ENCODE measurements at regions not wholly inside any gene's neighbourhood (a gene's known extent, or its start where the extent isn't known, plus 50 kb on each side); places are given as distances from the start of the nearest gene placed in this dataset.

DNA sequence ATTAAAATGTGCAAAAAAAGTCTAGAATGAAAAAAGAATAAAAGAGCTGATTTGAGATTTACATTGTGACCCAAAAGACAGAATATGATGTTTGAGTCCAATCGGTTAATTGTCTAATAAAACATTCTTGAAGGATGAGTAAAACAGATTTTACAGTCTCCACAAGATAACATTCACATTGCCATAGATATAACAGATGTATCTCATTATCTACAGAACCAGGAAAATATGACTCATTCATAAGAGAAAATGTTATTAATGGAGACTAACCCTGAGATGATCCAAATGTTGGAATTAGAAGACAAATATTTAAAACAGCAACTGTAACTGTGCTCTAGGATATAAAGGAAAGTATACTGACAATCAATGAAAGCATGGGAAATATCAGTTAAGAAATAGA is 141.7 kb downstream of the RFX6 start:
- intact Hi-C loops (cut with DNase I; ENCODE audit: low total_unique reads): no loop called here
- no peak overlapping the region for H3K27ac ChIP-seq
- no peaks in the 10 kb centered on the region for H3K36me3 ChIP-seq (ENCODE audit: low read depth, missing control alignments)
- no peak for DNase-seq
- no peaks in the 10 kb centered on the region for H3K4me1 ChIP-seq
- no peaks in the 10 kb centered on the region for H3K27me3 ChIP-seq
- H3K9me3 ChIP-seq: no peaks in the 10 kb centered on the region
- TF ChIP-seq, protein P1, sequence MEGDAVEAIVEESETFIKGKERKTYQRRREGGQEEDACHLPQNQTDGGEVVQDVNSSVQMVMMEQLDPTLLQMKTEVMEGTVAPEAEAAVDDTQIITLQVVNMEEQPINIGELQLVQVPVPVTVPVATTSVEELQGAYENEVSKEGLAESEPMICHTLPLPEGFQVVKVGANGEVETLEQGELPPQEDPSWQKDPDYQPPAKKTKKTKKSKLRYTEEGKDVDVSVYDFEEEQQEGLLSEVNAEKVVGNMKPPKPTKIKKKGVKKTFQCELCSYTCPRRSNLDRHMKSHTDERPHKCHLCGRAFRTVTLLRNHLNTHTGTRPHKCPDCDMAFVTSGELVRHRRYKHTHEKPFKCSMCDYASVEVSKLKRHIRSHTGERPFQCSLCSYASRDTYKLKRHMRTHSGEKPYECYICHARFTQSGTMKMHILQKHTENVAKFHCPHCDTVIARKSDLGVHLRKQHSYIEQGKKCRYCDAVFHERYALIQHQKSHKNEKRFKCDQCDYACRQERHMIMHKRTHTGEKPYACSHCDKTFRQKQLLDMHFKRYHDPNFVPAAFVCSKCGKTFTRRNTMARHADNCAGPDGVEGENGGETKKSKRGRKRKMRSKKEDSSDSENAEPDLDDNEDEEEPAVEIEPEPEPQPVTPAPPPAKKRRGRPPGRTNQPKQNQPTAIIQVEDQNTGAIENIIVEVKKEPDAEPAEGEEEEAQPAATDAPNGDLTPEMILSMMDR (IDR thresholded peaks at IDR 0.05): no peak
- TF ChIP-seq POLR2A (IDR thresholded peaks at IDR 0.05): no peak
- WGBS, 2 donors: 61 to 85% methylated on average over 1 of the region's 1 CpG
- H3K4me3 ChIP-seq: no peak overlapping the region

DNA sequence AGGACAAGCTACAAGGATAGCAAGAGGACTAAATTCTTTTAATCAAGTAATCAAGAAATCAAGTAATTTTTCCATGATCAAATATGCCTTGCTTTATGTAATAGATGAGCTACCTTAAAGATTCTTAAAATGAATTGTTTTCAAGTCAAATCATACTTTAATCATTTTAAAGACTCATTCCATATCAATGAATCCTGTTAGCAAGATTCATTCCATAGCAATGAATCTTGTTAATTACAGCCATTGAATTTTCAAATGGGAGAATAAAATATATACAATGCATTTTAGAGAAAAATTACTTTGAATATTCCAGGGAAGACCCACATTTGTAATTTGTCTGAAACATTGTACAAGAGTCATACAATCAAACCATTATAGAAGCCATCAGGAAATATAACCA is 145.7 kb downstream of the RFX6 start:
- TF ChIP-seq, protein P1 (IDR thresholded peaks at IDR 0.05): no peak
- TF ChIP-seq POLR2A (IDR thresholded peaks at IDR 0.05): no peak
- no peak for DNase-seq
- intact Hi-C loops (cut with DNase I; ENCODE audit: low total_unique reads): no loop called here
- Histone ChIP-seq H3K9me3 (no peaks in the 10 kb centered on the region), H3K4me3 (no peak overlapping the region), H3K27me3 (no peaks in the 10 kb centered on the region), H3K36me3 (ENCODE audit: low read depth, missing control alignments) (no peaks in the 10 kb centered on the region), H3K27ac (no peak overlapping the region), H3K4me1 (no peaks in the 10 kb centered on the region)

DNA sequence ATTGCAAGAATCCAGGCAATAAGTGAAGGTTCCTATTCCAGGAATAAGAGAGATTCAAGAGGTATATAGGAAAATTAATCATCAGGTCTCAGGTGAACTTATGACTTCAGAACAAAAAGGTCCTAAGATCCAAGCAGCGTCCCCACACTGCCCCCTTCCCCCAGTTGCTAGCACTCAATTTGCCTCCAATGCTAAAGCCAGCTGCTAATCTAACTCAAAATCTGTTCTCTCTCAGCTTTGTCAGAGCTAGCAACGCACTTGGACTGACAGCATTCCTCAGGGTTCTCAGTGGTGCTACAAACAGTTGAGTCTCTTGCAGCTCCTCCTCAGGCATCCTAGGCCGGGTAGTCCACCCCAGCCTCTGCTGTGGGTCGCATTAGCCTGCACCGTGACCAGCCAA is 148.3 kb downstream of the RFX6 start:
- H3K27ac ChIP-seq: no peak overlapping the region
- WGBS, 2 donors: 72 to 94% methylated on average over 5 of the region's 5 CpGs
- H3K36me3 ChIP-seq (ENCODE audit: low read depth, missing control alignments): no peaks in the 10 kb centered on the region
- H3K27me3 ChIP-seq: no peaks in the 10 kb centered on the region
- no peaks in the 10 kb centered on the region for H3K9me3 ChIP-seq
- intact Hi-C loops (cut with DNase I; ENCODE audit: low total_unique reads): no loop called here
- H3K4me3 ChIP-seq: no peak overlapping the region
- H3K4me1 ChIP-seq: no peaks in the 10 kb centered on the region
- no peak for DNase-seq
- no peak for TF ChIP-seq POLR2A (IDR thresholded peaks at IDR 0.05)
- TF ChIP-seq, protein P1 (IDR thresholded peaks at IDR 0.05): no peak

DNA sequence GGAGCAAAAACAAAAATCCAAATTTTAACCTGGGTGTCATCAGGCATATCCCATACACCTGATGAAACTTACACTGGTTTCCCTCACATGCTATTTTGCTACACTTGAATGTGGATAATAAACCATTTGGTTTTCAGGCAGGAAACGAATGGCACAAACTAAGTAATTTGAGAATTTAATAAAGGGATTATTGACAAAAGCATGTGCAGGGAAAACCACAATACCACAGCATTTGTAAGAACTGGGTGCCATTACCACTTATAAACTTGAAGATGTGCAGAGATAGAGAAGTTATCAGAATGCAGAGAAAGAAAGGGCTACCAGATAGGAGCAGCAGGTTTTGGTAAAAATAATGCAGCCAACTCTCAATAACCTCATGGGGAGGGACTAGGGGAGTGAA is 151.2 kb downstream of the RFX6 start:
- TF ChIP-seq POLR2A (IDR thresholded peaks at IDR 0.05): no peak
- TF ChIP-seq, protein P1 (IDR thresholded peaks at IDR 0.05): no peak
- 78 to 97% methylated on average over 1 of the region's 1 CpG for WGBS, 2 donors

DNA sequence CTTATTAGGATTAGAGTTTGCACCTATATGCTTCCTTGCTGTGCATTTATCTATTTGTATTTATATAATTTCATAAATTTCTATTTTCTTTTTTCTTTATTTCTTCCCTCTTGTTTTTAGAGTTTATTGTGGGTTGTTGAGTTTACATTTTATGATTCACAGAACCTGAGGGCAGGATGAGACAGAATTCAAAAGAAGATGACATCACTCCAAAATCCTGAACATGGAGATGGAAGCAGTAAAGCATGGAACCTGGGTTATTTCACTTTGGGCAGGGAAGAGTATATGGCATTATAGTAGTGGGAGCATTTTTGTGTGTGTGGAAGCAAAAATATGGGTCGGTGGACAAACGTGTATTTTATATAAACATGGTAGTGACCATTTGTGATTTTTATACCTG is 157.5 kb downstream of the RFX6 start:
- no peak for DNase-seq
- intact Hi-C loops (cut with DNase I; ENCODE audit: low total_unique reads): no loop called here
- TF ChIP-seq POLR2A (IDR thresholded peaks at IDR 0.05): no peak
- TF ChIP-seq, protein P1 (IDR thresholded peaks at IDR 0.05): no peak
- WGBS, 2 donors: 65 to 82% methylated on average over 2 of the region's 2 CpGs
- H3K4me3 ChIP-seq: no peak overlapping the region
- H3K4me1 ChIP-seq: no peaks in the 10 kb centered on the region
- no peaks in the 10 kb centered on the region for H3K9me3 ChIP-seq
- no peak overlapping the region for H3K27ac ChIP-seq
- H3K27me3 ChIP-seq: no peaks in the 10 kb centered on the region
- no peaks in the 10 kb centered on the region for H3K36me3 ChIP-seq (ENCODE audit: low read depth, missing control alignments)

More for the DNA sequence above, 151.2 kb downstream of the RFX6 start:
- Histone ChIP-seq H3K9me3 (no peaks in the 10 kb centered on the region), H3K27me3 (no peaks in the 10 kb centered on the region), H3K4me3 (no peak overlapping the region), H3K4me1 (no peaks in the 10 kb centered on the region), H3K36me3 (ENCODE audit: low read depth, missing control alignments) (no peaks in the 10 kb centered on the region), H3K27ac (no peak overlapping the region)
- intact Hi-C loops (cut with DNase I; ENCODE audit: low total_unique reads): no loop called here
- DNase-seq: no peak

Data from testis (tissue), 2 donors.